ENCODE measurements at regions not wholly inside any gene's neighbourhood (a gene's known extent, or its start where the extent isn't known, plus 50 kb on each side); places are given as distances from the start of the nearest gene placed in this dataset.

DNA sequence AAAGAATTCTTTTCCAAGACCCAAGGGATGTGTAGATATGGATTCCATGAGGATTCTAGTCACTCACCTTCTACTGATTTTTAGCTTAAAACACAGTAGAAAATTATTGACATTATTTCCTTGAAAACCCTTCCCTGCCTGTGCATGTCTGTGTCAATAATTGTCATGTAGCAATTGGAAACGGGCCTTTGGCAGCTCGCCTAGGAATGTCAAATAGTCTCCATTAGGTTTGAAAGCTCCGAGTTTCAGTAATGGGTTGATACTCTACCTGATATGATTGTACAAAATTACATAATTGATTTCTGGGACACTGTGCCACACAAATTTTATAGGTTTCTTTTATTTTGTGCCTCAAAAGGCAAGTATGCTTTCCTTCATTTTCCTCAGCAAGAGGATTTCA, 515.2 kb upstream of the ARID1B start:
- TF ChIP-seq MXI1 (conservative IDR thresholded peaks at IDR 0.05; ENCODE audit: poor library complexity, severe bottlenecking) (no peak), POLR2AphosphoS5 (IDR thresholded peaks at IDR 0.05) (peak; percentile 50)
- TF ChIP-seq, protein P1, sequence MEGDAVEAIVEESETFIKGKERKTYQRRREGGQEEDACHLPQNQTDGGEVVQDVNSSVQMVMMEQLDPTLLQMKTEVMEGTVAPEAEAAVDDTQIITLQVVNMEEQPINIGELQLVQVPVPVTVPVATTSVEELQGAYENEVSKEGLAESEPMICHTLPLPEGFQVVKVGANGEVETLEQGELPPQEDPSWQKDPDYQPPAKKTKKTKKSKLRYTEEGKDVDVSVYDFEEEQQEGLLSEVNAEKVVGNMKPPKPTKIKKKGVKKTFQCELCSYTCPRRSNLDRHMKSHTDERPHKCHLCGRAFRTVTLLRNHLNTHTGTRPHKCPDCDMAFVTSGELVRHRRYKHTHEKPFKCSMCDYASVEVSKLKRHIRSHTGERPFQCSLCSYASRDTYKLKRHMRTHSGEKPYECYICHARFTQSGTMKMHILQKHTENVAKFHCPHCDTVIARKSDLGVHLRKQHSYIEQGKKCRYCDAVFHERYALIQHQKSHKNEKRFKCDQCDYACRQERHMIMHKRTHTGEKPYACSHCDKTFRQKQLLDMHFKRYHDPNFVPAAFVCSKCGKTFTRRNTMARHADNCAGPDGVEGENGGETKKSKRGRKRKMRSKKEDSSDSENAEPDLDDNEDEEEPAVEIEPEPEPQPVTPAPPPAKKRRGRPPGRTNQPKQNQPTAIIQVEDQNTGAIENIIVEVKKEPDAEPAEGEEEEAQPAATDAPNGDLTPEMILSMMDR (IDR thresholded peaks at IDR 0.05; ENCODE audit: poor library complexity, severe bottlenecking) = no peak

Data from neural cell (in vitro differentiated cells).